DND-41 (cell line): ENCODE measurements at regions not wholly inside any gene's neighbourhood (a gene's known extent, or its start where the extent isn't known, plus 50 kb on each side); places are given as distances from the start of the nearest gene placed in this dataset.

Source experiments
- CTCF ChIP-seq: IDR thresholded peaks from 2 replicates; pipeline ENCODE4 v1.5.1; 2012; ENCODE audit warnings: borderline replicate concordance, low read length, moderate library complexity, mild to moderate bottlenecking; ENCODE audit not compliant: poor library complexity, severe bottlenecking; ENCODE audit errors: extremely low read depth
- EZH2 ChIP-seq: IDR thresholded peaks from 3 replicates; pipeline ENCODE4 v1.6.1; 2012; ENCODE audit warnings: borderline replicate concordance, low read depth, mild to moderate bottlenecking, moderate library complexity, low read length, inconsistent platforms; ENCODE audit not compliant: severe bottlenecking

GRCh38 chr15:70186152-70186551 lies 88.4 kb upstream of the TLE3 start:
- TF ChIP-seq CTCF (no peak), EZH2 (no peak)
